ENCODE measurements at regions not wholly inside any gene's neighbourhood (a gene's known extent, or its start where the extent isn't known, plus 50 kb on each side); places are given as distances from the start of the nearest gene placed in this dataset.

- no peak overlapping the region for H2BK120ac ChIP-seq (ENCODE audit: low read depth, low read length)
- no peak overlapping the region for H2AFZ ChIP-seq (ENCODE audit: low read depth, low read length)
- H3K4me2 ChIP-seq (ENCODE audit: low read length, poor library complexity, severe bottlenecking): no peak overlapping the region
- H2BK15ac ChIP-seq (ENCODE audit: low read depth, poor library complexity, severe bottlenecking): no peak overlapping the region
- no peak overlapping the region for H3K4ac ChIP-seq (ENCODE audit: low read depth in 1 of 2, low read length in 2 of 2)
- 92% methylated on average over 2 of the region's 2 CpGs for WGBS
- no peak overlapping the region for H3K23ac ChIP-seq (ENCODE audit: low read length in 2 of 2)
- no peaks in the 10 kb centered on the region for H3K27me3 ChIP-seq (ENCODE audit: control insufficient read depth in 1 of 2, insufficient read depth in 1 of 2, low read length in 2 of 2)
- H3K9ac ChIP-seq (ENCODE audit: low read length): no peak overlapping the region
- no peak overlapping the region for H2AK5ac ChIP-seq (ENCODE audit: low read length, severe bottlenecking)
- no peak overlapping the region for H4K8ac ChIP-seq (ENCODE audit: low read length)
- DNase-seq: no peak
- H3K27ac ChIP-seq (ENCODE audit: low read length, poor library complexity, severe bottlenecking): no peak overlapping the region
- no peaks in the 10 kb centered on the region for H3K36me3 ChIP-seq (ENCODE audit: control insufficient read depth in 1 of 2, insufficient read depth in 2 of 2, low read depth in 1 of 2, low read length in 2 of 2)
- no peak overlapping the region for H4K91ac ChIP-seq (ENCODE audit: low read length)
- H3K4me1 ChIP-seq (ENCODE audit: control insufficient read depth, insufficient read depth, low read depth, low read length): no peaks in the 10 kb centered on the region
- no peak overlapping the region for H2BK12ac ChIP-seq (ENCODE audit: low read length in 2 of 2)
- no peak overlapping the region for H3K14ac ChIP-seq (ENCODE audit: low read length in 2 of 2)
- no peak overlapping the region for H3K18ac ChIP-seq (ENCODE audit: low read depth in 1 of 2, low read length in 2 of 2)
- H3K9me3 ChIP-seq (ENCODE audit: control insufficient read depth, low read length): no peaks in the 10 kb centered on the region
- H3K79me1 ChIP-seq (replicated peaks; ENCODE audit: low read length, poor library complexity, severe bottlenecking): no peaks in the 10 kb centered on the region
- H2BK5ac ChIP-seq (ENCODE audit: low read depth, low read length, poor library complexity, severe bottlenecking): no peak overlapping the region
- no peak overlapping the region for H3K4me3 ChIP-seq (ENCODE audit: insufficient read depth in 1 of 2, low read depth in 1 of 2, low read length in 2 of 2)
These were observed 178.0 kb upstream of the SPOPL start for GRCh38 chr2:138323382-138324067.

- Histone ChIP-seq H3K27me3 (ENCODE audit: control insufficient read depth in 1 of 2, insufficient read depth in 1 of 2, low read length in 2 of 2) (no peaks in the 10 kb centered on the region), H3K79me1 (replicated peaks; ENCODE audit: low read length, poor library complexity, severe bottlenecking) (no peaks in the 10 kb centered on the region), H3K9ac (ENCODE audit: low read length) (no peak overlapping the region), H4K91ac (ENCODE audit: low read length) (no peak overlapping the region), H2AFZ (ENCODE audit: low read depth, low read length) (no peak overlapping the region), H2BK120ac (ENCODE audit: low read depth, low read length) (no peak overlapping the region), H3K4me2 (ENCODE audit: low read length, poor library complexity, severe bottlenecking) (no peak overlapping the region), H3K36me3 (ENCODE audit: control insufficient read depth in 1 of 2, insufficient read depth in 2 of 2, low read depth in 1 of 2, low read length in 2 of 2) (no peaks in the 10 kb centered on the region), H3K4me1 (ENCODE audit: control insufficient read depth, insufficient read depth, low read depth, low read length) (no peaks in the 10 kb centered on the region), H2BK15ac (ENCODE audit: low read depth, poor library complexity, severe bottlenecking) (no peak overlapping the region), H3K4ac (ENCODE audit: low read depth in 1 of 2, low read length in 2 of 2) (no peak overlapping the region), H4K8ac (ENCODE audit: low read length) (no peak overlapping the region), H2BK5ac (ENCODE audit: low read depth, low read length, poor library complexity, severe bottlenecking) (peak overlapping the region; percentile 46), H2AK5ac (ENCODE audit: low read length, severe bottlenecking) (no peak overlapping the region), H3K23ac (ENCODE audit: low read length in 2 of 2) (no peak overlapping the region), H3K14ac (ENCODE audit: low read length in 2 of 2) (no peak overlapping the region), H2BK12ac (ENCODE audit: low read length in 2 of 2) (no peak overlapping the region), H3K9me3 (ENCODE audit: control insufficient read depth, low read length) (no peaks in the 10 kb centered on the region), H3K4me3 (ENCODE audit: insufficient read depth in 1 of 2, low read depth in 1 of 2, low read length in 2 of 2) (no peak overlapping the region), H3K27ac (ENCODE audit: low read length, poor library complexity, severe bottlenecking) (no peak overlapping the region), H3K18ac (ENCODE audit: low read depth in 1 of 2, low read length in 2 of 2) (no peak overlapping the region)
- no peak for DNase-seq
- 89% methylated on average over 3 of the region's 3 CpGs for WGBS
These were observed 177.3 kb upstream of the SPOPL start for GRCh38 chr2:138324068-138324771.

DNA sequence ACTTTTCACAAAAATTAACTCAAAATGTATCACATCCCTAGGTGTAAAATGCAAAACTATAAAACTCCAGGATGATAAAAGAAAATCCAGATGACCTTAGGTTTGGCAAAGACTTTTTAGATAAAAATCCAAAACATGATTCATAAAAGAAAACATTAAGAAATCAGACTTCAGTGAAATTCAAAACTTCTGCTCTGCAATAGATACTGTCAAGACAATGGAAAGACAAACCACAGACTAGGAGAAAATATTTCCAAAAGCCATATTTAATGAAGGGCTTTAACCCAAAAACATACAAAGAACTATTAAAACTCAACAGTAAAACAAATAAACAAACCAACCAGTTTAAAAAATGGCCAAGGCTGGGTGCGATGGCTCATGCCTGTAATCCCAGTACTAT is 173.6 kb upstream of the SPOPL start:
- Histone ChIP-seq H4K91ac (ENCODE audit: low read length) (no peak overlapping the region), H3K9me3 (ENCODE audit: control insufficient read depth, low read length) (no peaks in the 10 kb centered on the region), H2BK12ac (ENCODE audit: low read length in 2 of 2) (no peak overlapping the region), H2BK5ac (ENCODE audit: low read depth, low read length, poor library complexity, severe bottlenecking) (no peak overlapping the region), H2BK120ac (ENCODE audit: low read depth, low read length) (no peak overlapping the region), H3K23ac (ENCODE audit: low read length in 2 of 2) (no peak overlapping the region), H2BK15ac (ENCODE audit: low read depth, poor library complexity, severe bottlenecking) (no peak overlapping the region), H3K4me3 (ENCODE audit: insufficient read depth in 1 of 2, low read depth in 1 of 2, low read length in 2 of 2) (no peak overlapping the region), H3K4ac (ENCODE audit: low read depth in 1 of 2, low read length in 2 of 2) (no peak overlapping the region), H3K27me3 (ENCODE audit: control insufficient read depth in 1 of 2, insufficient read depth in 1 of 2, low read length in 2 of 2) (no peaks in the 10 kb centered on the region), H3K9ac (ENCODE audit: low read length) (no peak overlapping the region), H2AFZ (ENCODE audit: low read depth, low read length) (no peak overlapping the region), H4K8ac (ENCODE audit: low read length) (no peak overlapping the region), H3K36me3 (ENCODE audit: control insufficient read depth in 1 of 2, insufficient read depth in 2 of 2, low read depth in 1 of 2, low read length in 2 of 2) (no peaks in the 10 kb centered on the region), H3K4me2 (ENCODE audit: low read length, poor library complexity, severe bottlenecking) (no peak overlapping the region), H3K18ac (ENCODE audit: low read depth in 1 of 2, low read length in 2 of 2) (no peak overlapping the region), H3K27ac (ENCODE audit: low read length, poor library complexity, severe bottlenecking) (no peak overlapping the region), H2AK5ac (ENCODE audit: low read length, severe bottlenecking) (no peak overlapping the region), H3K4me1 (ENCODE audit: control insufficient read depth, insufficient read depth, low read depth, low read length) (no peaks in the 10 kb centered on the region), H3K79me1 (replicated peaks; ENCODE audit: low read length, poor library complexity, severe bottlenecking) (no peaks in the 10 kb centered on the region), H3K14ac (ENCODE audit: low read length in 2 of 2) (no peak overlapping the region)
- 95% methylated on average over 1 of the region's 1 CpG for WGBS
- DNase-seq: no peak

DNA sequence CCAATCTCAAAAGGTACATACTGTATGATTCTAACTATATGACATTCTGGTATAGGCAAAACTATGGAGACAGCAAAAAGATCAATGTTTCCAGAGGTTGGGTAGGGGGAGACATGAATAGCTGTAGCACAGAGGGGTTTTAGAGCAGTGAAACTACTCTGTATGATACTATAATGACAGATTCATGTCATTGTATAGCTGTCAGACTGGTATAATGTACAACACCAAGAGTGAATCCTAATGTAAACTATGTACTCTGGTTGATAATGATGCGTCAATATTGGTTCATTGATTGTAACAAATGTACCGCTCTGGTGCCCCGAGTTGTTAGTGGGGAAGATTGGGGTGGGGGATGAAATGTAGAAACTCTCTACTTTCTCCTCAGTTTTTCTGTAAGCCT is 172.4 kb upstream of the SPOPL start:
- no peaks in the 10 kb centered on the region for H3K4me1 ChIP-seq (ENCODE audit: control insufficient read depth, insufficient read depth, low read depth, low read length)
- H3K4me2 ChIP-seq (ENCODE audit: low read length, poor library complexity, severe bottlenecking): no peak overlapping the region
- 73% methylated on average over 3 of the region's 3 CpGs for WGBS
- no peak overlapping the region for H4K8ac ChIP-seq (ENCODE audit: low read length)
- no peak overlapping the region for H3K23ac ChIP-seq (ENCODE audit: low read length in 2 of 2)
- no peak overlapping the region for H2BK15ac ChIP-seq (ENCODE audit: low read depth, poor library complexity, severe bottlenecking)
- no peak overlapping the region for H2BK5ac ChIP-seq (ENCODE audit: low read depth, low read length, poor library complexity, severe bottlenecking)
- H2BK12ac ChIP-seq (ENCODE audit: low read length in 2 of 2): no peak overlapping the region
- no peaks in the 10 kb centered on the region for H3K36me3 ChIP-seq (ENCODE audit: control insufficient read depth in 1 of 2, insufficient read depth in 2 of 2, low read depth in 1 of 2, low read length in 2 of 2)
- no peak overlapping the region for H3K18ac ChIP-seq (ENCODE audit: low read depth in 1 of 2, low read length in 2 of 2)
- no peaks in the 10 kb centered on the region for H3K9me3 ChIP-seq (ENCODE audit: control insufficient read depth, low read length)
- no peak overlapping the region for H3K14ac ChIP-seq (ENCODE audit: low read length in 2 of 2)
- H3K27ac ChIP-seq (ENCODE audit: low read length, poor library complexity, severe bottlenecking): no peak overlapping the region
- no peak overlapping the region for H4K91ac ChIP-seq (ENCODE audit: low read length)
- H2AFZ ChIP-seq (ENCODE audit: low read depth, low read length): no peak overlapping the region
- H3K79me1 ChIP-seq (replicated peaks; ENCODE audit: low read length, poor library complexity, severe bottlenecking): no peaks in the 10 kb centered on the region
- H3K4ac ChIP-seq (ENCODE audit: low read depth in 1 of 2, low read length in 2 of 2): no peak overlapping the region
- no peaks in the 10 kb centered on the region for H3K27me3 ChIP-seq (ENCODE audit: control insufficient read depth in 1 of 2, insufficient read depth in 1 of 2, low read length in 2 of 2)
- no peak overlapping the region for H3K9ac ChIP-seq (ENCODE audit: low read length)
- H2BK120ac ChIP-seq (ENCODE audit: low read depth, low read length): no peak overlapping the region
- DNase-seq: no peak
- H3K4me3 ChIP-seq (ENCODE audit: insufficient read depth in 1 of 2, low read depth in 1 of 2, low read length in 2 of 2): no peak overlapping the region
- no peak overlapping the region for H2AK5ac ChIP-seq (ENCODE audit: low read length, severe bottlenecking)

Data from mesenchymal stem cell (in vitro differentiated cells and primary cell).